ENCODE measurements at regions not wholly inside any gene's neighbourhood (a gene's known extent, or its start where the extent isn't known, plus 50 kb on each side); places are given as distances from the start of the nearest gene placed in this dataset.

GRCh38 chr16:13560151-13560550 lies 359.8 kb upstream of the ERCC4 start:
- TF ChIP-seq CTCF (IDR thresholded peaks at IDR 0.05) (no peak), POLR2AphosphoS5 (IDR thresholded peaks at IDR 0.05) (no peak)
